ENCODE measurements at regions not wholly inside any gene's neighbourhood (a gene's known extent, or its start where the extent isn't known, plus 50 kb on each side); places are given as distances from the start of the nearest gene placed in this dataset.
"Not testable (repeated sequence)": the region's sequence is repeated elsewhere in the genome, so short reads cannot be mapped to it uniquely, and the experiment has no call there.

- DNase-seq: no peak
Observed at GRCh38 chr4:34880246-34880645, 1364.1 kb downstream of the ARAP2 start.

- DNase-seq: no peak
Observed at GRCh38 chr4:34891892-34892291, 1352.4 kb downstream of the ARAP2 start.

GRCh38 chr4:34893382-34893781 lies 1350.9 kb downstream of the ARAP2 start:
- DNase-seq: no peak

- DNase-seq: no peak
Observed at GRCh38 chr4:34920032-34920431, 1324.3 kb downstream of the ARAP2 start.

- DNase-seq: no peak
Observed at GRCh38 chr4:34921391-34921790, 1322.9 kb downstream of the ARAP2 start.

GRCh38 chr4:34922325-34922724 lies 1322.0 kb downstream of the ARAP2 start:
- no peak for DNase-seq

GRCh38 chr4:34932591-34932990 lies 1311.7 kb downstream of the ARAP2 start:
- DNase-seq: no peak

GRCh38 chr4:34935739-34936138 lies 1308.6 kb downstream of the ARAP2 start:
- DNase-seq: no peak

GRCh38 chr4:34939073-34939472 lies 1305.2 kb downstream of the ARAP2 start:
- DNase-seq: no peak

GRCh38 chr4:34943741-34944386 lies 1300.5 kb downstream of the ARAP2 start:
- no peak for DNase-seq

GRCh38 chr4:34950926-34951325 lies 1293.4 kb downstream of the ARAP2 start:
- DNase-seq: no peak

GRCh38 chr4:34953145-34953799 lies 1291.0 kb downstream of the ARAP2 start:
- no peak for DNase-seq

GRCh38 chr4:34964613-34965012 lies 1279.7 kb downstream of the ARAP2 start:
- DNase-seq: no peak

GRCh38 chr4:34972189-34972588 lies 1272.1 kb downstream of the ARAP2 start:
- no peak for DNase-seq

- no peak for DNase-seq
Observed at GRCh38 chr4:34973650-34974312, 1270.5 kb downstream of the ARAP2 start.

GRCh38 chr4:34974313-34974680 lies 1270.0 kb downstream of the ARAP2 start:
- DNase-seq: no peak

GRCh38 chr4:35021222-35021621 lies 1223.1 kb downstream of the ARAP2 start:
- DNase-seq: not testable (repeated sequence)

GRCh38 chr4:35025152-35025834 lies 1219.0 kb downstream of the ARAP2 start:
- no peak for DNase-seq

GRCh38 chr4:35038079-35038805 lies 1206.1 kb downstream of the ARAP2 start:
- DNase-seq: no peak

- no peak for DNase-seq
Observed at GRCh38 chr4:35038845-35039244, 1205.5 kb downstream of the ARAP2 start.

- DNase-seq: no peak
Observed at GRCh38 chr4:35052546-35052945, 1191.8 kb downstream of the ARAP2 start.

GRCh38 chr4:35063031-35063570 lies 1181.2 kb downstream of the ARAP2 start:
- no peak for DNase-seq

- DNase-seq: no peak
Observed at GRCh38 chr4:35066406-35066805, 1177.9 kb downstream of the ARAP2 start.

Data from left hindlimb (tissue), 1 donor.